Fibroblast of pulmonary artery (primary cell): ENCODE measurements at regions not wholly inside any gene's neighbourhood (a gene's known extent, or its start where the extent isn't known, plus 50 kb on each side); places are given as distances from the start of the nearest gene placed in this dataset.

Experiments
- DNase-seq: peaks from one replicate; pipeline ENCODE4 v3.0.0-alpha.2; 2010; ENCODE audit warnings: low read depth
- H3K4me3 ChIP-seq: replicated peaks from 2 replicates; pipeline ENCODE4 v1.5.1; 2011; ENCODE audit warnings: low read depth, mild to moderate bottlenecking, control low read depth, low read length, moderate library complexity
- CTCF ChIP-seq: IDR thresholded peaks from 2 replicates; pipeline ENCODE4 v1.5.1; 2011; ENCODE audit warnings: mild to moderate bottlenecking, control low read depth, low read length, inconsistent platforms; ENCODE audit errors: missing control alignments

GRCh38 chr5:167509076-167509475 lies 782.4 kb upstream of the WWC1 start:
- no peak overlapping the region for H3K4me3 ChIP-seq
- no peak for TF ChIP-seq CTCF
- no peak for DNase-seq

- DNase-seq = no peak
- no peak for TF ChIP-seq CTCF
- H3K4me3 ChIP-seq = no peak overlapping the region
These were observed 780.2 kb upstream of the WWC1 start for GRCh38 chr5:167511276-167511675.

GRCh38 chr5:167512111-167512510 lies 779.3 kb upstream of the WWC1 start:
- DNase-seq = no peak
- no peak overlapping the region for H3K4me3 ChIP-seq
- no peak for TF ChIP-seq CTCF

GRCh38 chr5:167513381-167513780 lies 778.1 kb upstream of the WWC1 start:
- no peak for TF ChIP-seq CTCF
- H3K4me3 ChIP-seq = no peak overlapping the region

GRCh38 chr5:167514461-167514860 lies 777.0 kb upstream of the WWC1 start:
- no peak for TF ChIP-seq CTCF
- DNase-seq = no peak
- H3K4me3 ChIP-seq = no peak overlapping the region

More at GRCh38 chr5:167513381-167513780, 778.1 kb upstream of the WWC1 start:
- no peak for DNase-seq

GRCh38 chr5:167525004-167525403 lies 766.4 kb upstream of the WWC1 start:
- no peak for TF ChIP-seq CTCF
- H3K4me3 ChIP-seq = no peak overlapping the region
- no peak for DNase-seq

GRCh38 chr5:167528651-167529050 lies 762.8 kb upstream of the WWC1 start:
- no peak for TF ChIP-seq CTCF
- no peak overlapping the region for H3K4me3 ChIP-seq
- no peak for DNase-seq
